GM12873 (cell line): ENCODE measurements at regions not wholly inside any gene's neighbourhood (a gene's known extent, or its start where the extent isn't known, plus 50 kb on each side); places are given as distances from the start of the nearest gene placed in this dataset.

Experiments
- CTCF ChIP-seq: IDR thresholded peaks from 2 replicates; pipeline ENCODE4 v1.5.1; 2012; ENCODE audit warnings: low read depth, mild to moderate bottlenecking, moderate library complexity, low read length, control low read depth; ENCODE audit not compliant: insufficient read depth; ENCODE audit errors: missing control alignments

- TF ChIP-seq CTCF = no peak
Observed at GRCh38 chr10:63752318-63752717, 231.1 kb downstream of the REEP3 start.

GRCh38 chr10:63753808-63754207 is 232.6 kb downstream of the REEP3 start:
- no peak for TF ChIP-seq CTCF

GRCh38 chr10:63755441-63755840 is 234.2 kb downstream of the REEP3 start:
- TF ChIP-seq CTCF = no peak

- TF ChIP-seq CTCF = no peak
Observed at GRCh38 chr10:63757067-63757466, 235.9 kb downstream of the REEP3 start.

- no peak for TF ChIP-seq CTCF
Observed at GRCh38 chr10:63758080-63758479, 236.9 kb downstream of the REEP3 start.

- TF ChIP-seq CTCF = no peak
Observed at GRCh38 chr10:63759335-63759734, 238.1 kb downstream of the REEP3 start.

GRCh38 chr10:63760034-63760707 is 239.0 kb downstream of the REEP3 start:
- no peak for TF ChIP-seq CTCF
